Keratinocyte (primary cell): ENCODE measurements at regions not wholly inside any gene's neighbourhood (a gene's known extent, or its start where the extent isn't known, plus 50 kb on each side); places are given as distances from the start of the nearest gene placed in this dataset.

Experiments used
- DNase-seq: peaks from one replicate; pipeline ENCODE4 v3.0.0-alpha.2; 2011; ENCODE audit warnings: low read depth, missing footprints, low spot score
- FAIRE-seq: peaks from 2 replicates; lab custom pipeline; 2011; peaks lifted over from hg19 to GRCh38; lab: Jason Lieb, UNC
- H2AFZ ChIP-seq: 2 replicates; pipeline ENCODE4 v1.6.0; 2012; ENCODE audit warnings: low read length, control low read depth, inconsistent platforms; ENCODE audit not compliant: control insufficient read depth
- H3K27ac ChIP-seq: 2 replicates; pipeline ENCODE4 v1.5.1; 2011; ENCODE audit warnings: low read length; ENCODE audit not compliant: control insufficient read depth, insufficient read depth
- H3K27me3 ChIP-seq: 3 replicates; pipeline ENCODE4 v1.6.0; 2011; ENCODE audit warnings: low read length; ENCODE audit not compliant: control insufficient read depth, insufficient read depth; ENCODE audit errors: extremely low read depth
- H3K36me3 ChIP-seq, 2 experiments: 2 replicates in 1 of 2; 3 replicates in 1 of 2; pipeline ENCODE4 v1.5.1; 2011; ENCODE audit warnings: low read length in 2 of 2, mild to moderate bottlenecking in 1 of 2; ENCODE audit not compliant: control insufficient read depth in 2 of 2, insufficient read depth in 2 of 2; ENCODE audit errors: extremely low read depth in 1 of 2
- H3K4me1 ChIP-seq: 3 replicates; pipeline ENCODE4 v1.5.1; 2011; ENCODE audit warnings: low read length; ENCODE audit not compliant: control insufficient read depth, insufficient read depth; ENCODE audit errors: extremely low read depth
- H3K4me2 ChIP-seq: 3 replicates; pipeline ENCODE4 v1.6.0; 2011; ENCODE audit warnings: low read depth, low read length; ENCODE audit not compliant: control insufficient read depth, insufficient read depth; ENCODE audit errors: extremely low read depth
- H3K4me3 ChIP-seq, 3 experiments: fragments of 200-600 bp in 1 of 3; sonication (generic) in 1 of 3; 2 replicates in 2 of 3; 3 replicates in 1 of 3; pipeline ENCODE4 v1.5.1; 2011 to 2016; ENCODE audit warnings: low read length in 3 of 3, mild to moderate bottlenecking in 3 of 3, control low read depth in 2 of 3, inconsistent platforms in 1 of 3, low read depth in 1 of 3, mixed read lengths in 1 of 3, mixed run types in 1 of 3, moderate library complexity in 1 of 3; ENCODE audit not compliant: control insufficient read depth in 2 of 3, insufficient read depth in 2 of 3; ENCODE audit errors: extremely low read depth in 1 of 3
- H3K79me2 ChIP-seq: 2 replicates; pipeline ENCODE4 v1.6.0; 2012; ENCODE audit warnings: low read length; ENCODE audit not compliant: control insufficient read depth, insufficient read depth
- H3K9ac ChIP-seq: 3 replicates; pipeline ENCODE4 v1.6.0; 2011; ENCODE audit warnings: low read length; ENCODE audit not compliant: control insufficient read depth, insufficient read depth; ENCODE audit errors: extremely low read depth
- H3K9me1 ChIP-seq: 3 replicates; pipeline ENCODE4 v1.6.0; 2011; ENCODE audit warnings: low read length; ENCODE audit not compliant: control insufficient read depth, insufficient read depth; ENCODE audit errors: extremely low read depth
- H3K9me3 ChIP-seq: 2 replicates; pipeline ENCODE4 v1.5.1; 2012; ENCODE audit warnings: low read depth, low read length; ENCODE audit not compliant: control insufficient read depth
- H4K20me1 ChIP-seq: 3 replicates; pipeline ENCODE4 v1.6.0; 2011; ENCODE audit warnings: low read length; ENCODE audit not compliant: control insufficient read depth, insufficient read depth; ENCODE audit errors: extremely low read depth
- CTCF ChIP-seq, 3 experiments: IDR thresholded peaks in 1 of 3; conservative IDR thresholded peaks in 1 of 3; optimal IDR thresholded peaks in 1 of 3; 2 replicates in 2 of 3; 3 replicates in 1 of 3; pipeline versions ENCODE3 to v1.5.1; 2011; ENCODE audit warnings: low read length in 3 of 3, mild to moderate bottlenecking in 3 of 3, moderate library complexity in 2 of 3, control low read depth in 1 of 3, inconsistent platforms in 1 of 3; ENCODE audit not compliant: insufficient read depth in 2 of 3; ENCODE audit errors: extremely low read depth in 1 of 3
- EZH2 ChIP-seq: IDR thresholded peaks from one replicate; pipeline ENCODE4 v1.6.1; 2012; ENCODE audit warnings: inconsistent platforms, mild to moderate bottlenecking, low read length, moderate library complexity
- dilution Hi-C: fragments of 300-500 bp; cut with MboI; formaldehyde crosslinking; loops from one replicate; pipeline ENCODE4 v1.7.0; 2020; ENCODE audit warnings: low sequenced_read_pairs; ENCODE audit not compliant: extremely low pct_ligation_motif_present

GRCh38 chr4:19063662-19064061, 1042.1 kb upstream of the LCORL start:
- dilution Hi-C loops = no loop called here
- Histone ChIP-seq H2AFZ (no peak overlapping the region), H4K20me1 (no peaks in the 10 kb centered on the region), H3K9me3 (no peaks in the 10 kb centered on the region), H3K27ac (no peak overlapping the region), H3K27me3 (no peaks in the 10 kb centered on the region), H3K36me3 (no peaks in the 10 kb centered on the region), H3K79me2 (no peaks in the 10 kb centered on the region), H3K4me1 (no peaks in the 10 kb centered on the region), H3K9ac (no peak overlapping the region), H3K4me2 (no peak overlapping the region), H3K4me3 (no peak overlapping the region), H3K9me1 (no peaks in the 10 kb centered on the region)
- DNase-seq = no peak
- no peak for FAIRE-seq
- TF ChIP-seq EZH2 (no peak), CTCF (optimal IDR thresholded peaks at IDR 0.05 in 1 of 3, IDR thresholded peaks at IDR 0.05 in 1 of 3, conservative IDR thresholded peaks at IDR 0.05 in 1 of 3; ENCODE audit: extremely low read depth in 1 of 3, insufficient read depth in 2 of 3, low read length in 3 of 3) (no peak)

GRCh38 chr4:19054916-19055315, 1033.4 kb upstream of the LCORL start:
- TF ChIP-seq EZH2 (no peak), CTCF (optimal IDR thresholded peaks at IDR 0.05 in 1 of 3, IDR thresholded peaks at IDR 0.05 in 1 of 3, conservative IDR thresholded peaks at IDR 0.05 in 1 of 3; ENCODE audit: extremely low read depth in 1 of 3, insufficient read depth in 2 of 3, low read length in 3 of 3) (no peak)
- no peak overlapping the region for H2AFZ ChIP-seq
- no peaks in the 10 kb centered on the region for H3K27me3 ChIP-seq
- dilution Hi-C loops = no loop called here
- FAIRE-seq (no peak), DNase-seq (no peak)
- H3K36me3 ChIP-seq = no peaks in the 10 kb centered on the region
- H3K9ac ChIP-seq = no peak overlapping the region
- no peaks in the 10 kb centered on the region for H3K9me3 ChIP-seq
- H3K27ac ChIP-seq = no peak overlapping the region
- H3K4me3 ChIP-seq = no peak overlapping the region
- no peaks in the 10 kb centered on the region for H3K9me1 ChIP-seq
- H4K20me1 ChIP-seq = no peaks in the 10 kb centered on the region
- H3K4me2 ChIP-seq = no peak overlapping the region
- H3K79me2 ChIP-seq = no peaks in the 10 kb centered on the region
- H3K4me1 ChIP-seq = no peaks in the 10 kb centered on the region
